ENCODE measurements at regions not wholly inside any gene's neighbourhood (a gene's known extent, or its start where the extent isn't known, plus 50 kb on each side); places are given as distances from the start of the nearest gene placed in this dataset.

DNA sequence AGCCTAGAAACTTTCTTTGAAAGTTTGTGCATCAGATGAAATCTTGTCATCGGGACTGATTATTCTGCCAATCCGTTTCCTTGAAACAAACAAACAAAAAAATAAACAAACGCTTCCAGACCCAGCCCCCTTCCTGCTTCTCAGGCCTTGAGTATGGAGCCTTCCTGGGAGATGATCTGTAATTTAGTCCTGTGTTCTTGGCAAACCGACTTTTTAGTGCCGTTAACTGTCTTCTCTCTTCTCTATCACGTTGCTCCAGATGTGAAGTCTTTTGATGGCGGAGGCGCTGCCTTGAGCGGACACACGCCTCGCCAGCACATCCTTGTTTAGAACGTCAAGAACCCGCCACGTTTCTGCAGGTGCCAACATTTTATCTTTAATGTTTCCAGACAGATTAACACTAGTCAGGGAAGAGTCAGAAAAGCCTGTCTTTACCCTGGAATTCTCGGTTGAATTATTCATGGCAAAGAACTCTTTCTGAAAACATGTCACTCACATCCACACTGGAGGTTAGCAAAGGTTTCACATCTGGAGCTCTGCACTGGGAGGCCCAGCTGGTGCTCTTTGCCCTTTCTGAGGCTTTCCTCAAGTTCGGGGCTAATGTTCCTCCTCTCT is 265.7 kb upstream of the C1orf174 start:
- H3K4me3 Mint-ChIP-seq = no peak overlapping the region
- H3K27me3 Mint-ChIP-seq (ENCODE audit: insufficient read depth) = peaks cover 3% of the 10 kb centered on the region; the same call in 1 of the 2 replicates
- TF ChIP-seq, protein P1, sequence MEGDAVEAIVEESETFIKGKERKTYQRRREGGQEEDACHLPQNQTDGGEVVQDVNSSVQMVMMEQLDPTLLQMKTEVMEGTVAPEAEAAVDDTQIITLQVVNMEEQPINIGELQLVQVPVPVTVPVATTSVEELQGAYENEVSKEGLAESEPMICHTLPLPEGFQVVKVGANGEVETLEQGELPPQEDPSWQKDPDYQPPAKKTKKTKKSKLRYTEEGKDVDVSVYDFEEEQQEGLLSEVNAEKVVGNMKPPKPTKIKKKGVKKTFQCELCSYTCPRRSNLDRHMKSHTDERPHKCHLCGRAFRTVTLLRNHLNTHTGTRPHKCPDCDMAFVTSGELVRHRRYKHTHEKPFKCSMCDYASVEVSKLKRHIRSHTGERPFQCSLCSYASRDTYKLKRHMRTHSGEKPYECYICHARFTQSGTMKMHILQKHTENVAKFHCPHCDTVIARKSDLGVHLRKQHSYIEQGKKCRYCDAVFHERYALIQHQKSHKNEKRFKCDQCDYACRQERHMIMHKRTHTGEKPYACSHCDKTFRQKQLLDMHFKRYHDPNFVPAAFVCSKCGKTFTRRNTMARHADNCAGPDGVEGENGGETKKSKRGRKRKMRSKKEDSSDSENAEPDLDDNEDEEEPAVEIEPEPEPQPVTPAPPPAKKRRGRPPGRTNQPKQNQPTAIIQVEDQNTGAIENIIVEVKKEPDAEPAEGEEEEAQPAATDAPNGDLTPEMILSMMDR (IDR thresholded peaks at IDR 0.05) = no peak
- DNase-seq = no peak
- H3K9me3 Mint-ChIP-seq = peaks cover 83% of the 10 kb centered on the region
- peaks cover 16% of the 10 kb centered on the region; the same call in 1 of the 2 replicates for H3K36me3 Mint-ChIP-seq (ENCODE audit: low read depth)
- no peaks in the 10 kb centered on the region for H3K4me1 Mint-ChIP-seq (ENCODE audit: low read depth)
- no peak overlapping the region for H3K27ac Mint-ChIP-seq

GRCh38 chr1:4166713-4167112 is 266.6 kb upstream of the C1orf174 start:
- TF ChIP-seq, protein P1 (IDR thresholded peaks at IDR 0.05) = no peak
- H3K36me3 Mint-ChIP-seq (ENCODE audit: low read depth) = peaks cover 21% of the 10 kb centered on the region; the same call in 1 of the 2 replicates
- no peak for DNase-seq
- H3K27ac Mint-ChIP-seq = no peak overlapping the region
- no peaks in the 10 kb centered on the region for H3K4me1 Mint-ChIP-seq (ENCODE audit: low read depth)
- H3K27me3 Mint-ChIP-seq (ENCODE audit: insufficient read depth) = peaks cover 3% of the 10 kb centered on the region; the same call in 1 of the 2 replicates
- peaks cover 87% of the 10 kb centered on the region for H3K9me3 Mint-ChIP-seq
- no peak overlapping the region for H3K4me3 Mint-ChIP-seq

DNA sequence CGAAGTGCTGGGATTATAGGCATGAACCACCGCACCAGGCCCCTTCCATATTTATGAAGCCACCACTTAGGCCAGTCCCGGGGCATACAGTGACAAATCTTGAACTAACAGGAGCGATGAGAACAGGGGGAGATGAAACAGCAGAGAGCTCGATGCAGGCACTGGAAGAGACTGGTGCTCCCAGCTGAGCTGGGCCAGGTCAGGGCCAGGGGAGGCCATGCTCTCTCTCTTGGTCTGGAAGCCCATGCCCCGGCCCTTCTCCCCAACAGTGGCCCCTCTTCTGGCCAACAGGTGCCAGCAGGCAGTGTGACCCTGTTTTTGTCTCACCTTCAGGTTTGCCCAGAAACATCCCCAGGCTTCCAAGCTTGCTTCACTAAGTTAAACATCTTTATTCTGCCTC is 269.9 kb upstream of the C1orf174 start:
- no peak for DNase-seq

GRCh38 chr1:4170548-4171340 is 270.7 kb upstream of the C1orf174 start:
- peaks cover 3% of the 10 kb centered on the region for H3K27me3 Mint-ChIP-seq (ENCODE audit: insufficient read depth)
- no peak overlapping the region for H3K4me3 Mint-ChIP-seq
- H3K27ac Mint-ChIP-seq = no peak overlapping the region
- peaks cover 86% of the 10 kb centered on the region for H3K9me3 Mint-ChIP-seq
- H3K36me3 Mint-ChIP-seq (ENCODE audit: low read depth) = peaks cover 18% of the 10 kb centered on the region; the same call in 1 of the 2 replicates
- TF ChIP-seq, protein P1 (IDR thresholded peaks at IDR 0.05) = no peak
- no peaks in the 10 kb centered on the region for H3K4me1 Mint-ChIP-seq (ENCODE audit: low read depth)
- DNase-seq = no peak

More for the DNA sequence above, 269.9 kb upstream of the C1orf174 start:
- Mint-ChIP-seq H3K27me3 (ENCODE audit: insufficient read depth) (peaks cover 3% of the 10 kb centered on the region), H3K36me3 (ENCODE audit: low read depth) (peaks cover 18% of the 10 kb centered on the region; the same call in 1 of the 2 replicates), H3K27ac (no peak overlapping the region), H3K4me1 (ENCODE audit: low read depth) (no peaks in the 10 kb centered on the region), H3K4me3 (no peak overlapping the region), H3K9me3 (peaks cover 86% of the 10 kb centered on the region)
- TF ChIP-seq, protein P1 (IDR thresholded peaks at IDR 0.05) = no peak

GRCh38 chr1:4171480-4172450 is 271.7 kb upstream of the C1orf174 start:
- no peak overlapping the region for H3K27ac Mint-ChIP-seq
- DNase-seq = no peak
- H3K9me3 Mint-ChIP-seq = peaks cover 89% of the 10 kb centered on the region
- H3K4me1 Mint-ChIP-seq (ENCODE audit: low read depth) = no peaks in the 10 kb centered on the region
- H3K36me3 Mint-ChIP-seq (ENCODE audit: low read depth) = peaks cover 14% of the 10 kb centered on the region; the same call in 1 of the 2 replicates
- H3K27me3 Mint-ChIP-seq (ENCODE audit: insufficient read depth) = peaks cover 3% of the 10 kb centered on the region
- no peak overlapping the region for H3K4me3 Mint-ChIP-seq
- TF ChIP-seq, protein P1 (IDR thresholded peaks at IDR 0.05) = no peak
